CD4-positive, alpha-beta T cell (primary cell): ENCODE measurements at regions not wholly inside any gene's neighbourhood (a gene's known extent, or its start where the extent isn't known, plus 50 kb on each side); places are given as distances from the start of the nearest gene placed in this dataset.

Experiments
- ATAC-seq: fragments of 200-7000 bp; cut with Tn5 transposase; one replicate; pipeline ENCODE4 v1.10.0; 2022; ENCODE audit warnings: mild to moderate bottlenecking; ENCODE audit not compliant: poor library complexity
- CTCF ChIA-PET: fragments of 350-600 bp; sonication (Branson Sonifier 250); formaldehyde crosslinking; loops from one replicate; lab custom pipeline; 2021; ENCODE audit warnings: antibody characterized with exemption, inconsistent platforms; lab: Charles Lee
- POLR2A ChIA-PET: fragments of 350-600 bp; sonication (Branson Sonifier 250); formaldehyde crosslinking; loops from one replicate; lab custom pipeline; 2021; ENCODE audit warnings: antibody characterized with exemption, inconsistent platforms; lab: Charles Lee
- DNase-seq, 14 experiments: peaks; one replicate each; pipeline ENCODE4 v3.0.0-alpha.2; 2013 to 2020; ENCODE audit warnings: mixed read lengths in 2 of 14
- H3K27ac ChIP-seq, 2 donors: one replicate each; pipeline versions ENCODE4 v1.5.1 to v1.7.0; 2013; ENCODE audit warnings: low read length in 2 of 2, low read depth in 1 of 2, mild to moderate bottlenecking in 1 of 2
- H3K27me3 ChIP-seq, 2 experiments: 1 replicate in 1 of 2; 2 replicates in 1 of 2; pipeline versions ENCODE4 v1.6.1 to v1.7.0; 2013; ENCODE audit warnings: low read length in 2 of 2, control low read depth in 1 of 2, mild to moderate bottlenecking in 1 of 2, moderate library complexity in 1 of 2; ENCODE audit not compliant: insufficient read depth in 2 of 2, control insufficient read depth in 1 of 2
- H3K36me3 ChIP-seq: one replicate; pipeline ENCODE4 v1.6.1; 2013; ENCODE audit warnings: low read length, control low read depth; ENCODE audit not compliant: insufficient read depth
- H3K4me1 ChIP-seq: one replicate; pipeline ENCODE4 v1.6.1; 2013; ENCODE audit warnings: low read length, control low read depth; ENCODE audit not compliant: insufficient read depth
- H3K4me3 ChIP-seq: one replicate; pipeline ENCODE4 v1.5.1; 2013; ENCODE audit warnings: mild to moderate bottlenecking, low read length, moderate library complexity
- H3K9me3 ChIP-seq, 2 experiments: 1 replicate in 1 of 2; 2 replicates in 1 of 2; pipeline versions ENCODE4 v1.6.1 to v1.7.0; 2013; ENCODE audit warnings: low read length in 2 of 2, mild to moderate bottlenecking in 2 of 2, control low read depth in 1 of 2, moderate library complexity in 1 of 2; ENCODE audit not compliant: control insufficient read depth in 1 of 2, insufficient read depth in 1 of 2
- H3K27ac Mint-ChIP-seq: one replicate; pipeline ENCODE4 v1.8.0; 2020; ENCODE audit warnings: mixed read lengths
- H3K27me3 Mint-ChIP-seq: one replicate; pipeline ENCODE4 v1.8.0; 2021; ENCODE audit warnings: mixed read lengths
- H3K36me3 Mint-ChIP-seq: one replicate; pipeline ENCODE4 v1.8.0; 2021; ENCODE audit warnings: low read depth, mixed read lengths
- H3K4me1 Mint-ChIP-seq: one replicate; pipeline ENCODE4 v1.8.0; 2021; ENCODE audit warnings: low read depth, mixed read lengths
- H3K4me3 Mint-ChIP-seq: one replicate; pipeline ENCODE4 v1.8.0; 2020; ENCODE audit warnings: mild to moderate bottlenecking, mixed read lengths
- H3K9me3 Mint-ChIP-seq: one replicate; pipeline ENCODE4 v1.8.0; 2020; ENCODE audit warnings: mixed read lengths
- CTCF ChIP-seq: fragments of 200-600 bp; IDR thresholded peaks from one replicate; pipeline ENCODE4 v1.8.0; 2022; ENCODE audit warnings: antibody characterized with exemption, mild to moderate bottlenecking
- intact Hi-C, 2 experiments: fragments of 100-400 bp; cut with DNase I in 1 of 2; cut with micrococcal nuclease in 1 of 2; formaldehyde crosslinking; loops; one replicate each; pipeline versions ENCODE4 v1.15.1 to v1.9.0; 2023 to 2025; cut with DNase I, micrococcal nuclease

DNA sequence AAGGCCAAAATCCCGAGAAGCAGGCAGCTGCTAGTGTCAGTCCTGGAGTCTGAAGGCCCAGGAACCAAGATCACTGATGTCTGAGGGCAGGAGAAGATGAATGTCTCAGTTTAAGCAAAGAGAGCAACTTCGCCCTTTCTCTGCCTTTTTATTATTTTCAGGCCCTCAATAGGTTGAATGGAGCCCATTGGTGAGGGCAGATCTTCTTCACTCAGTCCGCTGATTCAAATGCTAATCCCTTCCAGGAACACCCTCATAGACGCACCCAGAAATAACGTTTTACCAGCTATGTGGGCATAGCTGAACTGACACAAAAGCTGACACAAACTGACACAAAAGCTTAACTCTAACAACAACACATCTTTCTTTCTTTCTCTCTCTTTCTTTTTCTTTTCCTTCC lies 78.0 kb upstream of the KCNJ3 start:
- ChIA-PET CTCF (no interaction called here), POLR2A (no interaction called here)
- Histone ChIP-seq H3K36me3 (no peaks in the 10 kb centered on the region), H3K9me3 (no peaks in the 10 kb centered on the region), H3K4me3 (no peak overlapping the region), H3K27me3 (no peaks in the 10 kb centered on the region), H3K27ac (no peak overlapping the region), H3K4me1 (no peaks in the 10 kb centered on the region)
- Mint-ChIP-seq H3K36me3 (no peaks in the 10 kb centered on the region), H3K27me3 (no peaks in the 10 kb centered on the region), H3K27ac (no peak overlapping the region), H3K9me3 (no peaks in the 10 kb centered on the region), H3K4me3 (no peak overlapping the region), H3K4me1 (no peaks in the 10 kb centered on the region)
- intact Hi-C loops, result no loop called here
- DNase-seq (no peak), ATAC-seq (no peak)
- no peak for TF ChIP-seq CTCF

DNA sequence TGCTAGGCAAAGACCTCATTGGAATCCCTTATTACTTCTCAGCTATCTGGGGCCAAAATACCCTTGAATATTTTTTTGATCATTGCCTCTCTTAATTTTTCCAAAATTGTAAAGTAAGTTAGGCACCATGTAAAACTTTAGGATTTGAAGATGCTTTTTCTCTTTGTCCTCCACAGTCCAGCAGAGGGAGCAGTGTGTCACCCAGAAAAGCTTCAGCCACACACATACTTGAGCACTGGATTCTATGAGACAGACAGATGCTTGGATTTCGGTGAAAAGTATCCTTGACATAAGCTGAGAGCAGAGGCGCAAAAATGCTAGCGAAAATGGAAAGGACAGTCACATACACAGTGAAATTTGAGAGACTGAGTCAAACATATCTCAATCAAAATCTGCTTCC lies 74.7 kb upstream of the KCNJ3 start:
- DNase-seq, result no peak
- Mint-ChIP-seq H3K9me3 (no peaks in the 10 kb centered on the region), H3K27me3 (no peaks in the 10 kb centered on the region), H3K36me3 (no peaks in the 10 kb centered on the region), H3K4me1 (no peaks in the 10 kb centered on the region), H3K4me3 (no peak overlapping the region), H3K27ac (no peak overlapping the region)
- ChIA-PET POLR2A (no interaction called here), CTCF (no interaction called here)
- no peaks in the 10 kb centered on the region for H3K36me3 ChIP-seq
- H3K27ac ChIP-seq, result no peak overlapping the region
- H3K27me3 ChIP-seq, result no peaks in the 10 kb centered on the region
- TF ChIP-seq CTCF, result no peak
- no peak overlapping the region for H3K4me3 ChIP-seq
- H3K4me1 ChIP-seq, result no peaks in the 10 kb centered on the region
- H3K9me3 ChIP-seq, result no peaks in the 10 kb centered on the region
- no peak for ATAC-seq
- intact Hi-C loops, result no loop called here

DNA sequence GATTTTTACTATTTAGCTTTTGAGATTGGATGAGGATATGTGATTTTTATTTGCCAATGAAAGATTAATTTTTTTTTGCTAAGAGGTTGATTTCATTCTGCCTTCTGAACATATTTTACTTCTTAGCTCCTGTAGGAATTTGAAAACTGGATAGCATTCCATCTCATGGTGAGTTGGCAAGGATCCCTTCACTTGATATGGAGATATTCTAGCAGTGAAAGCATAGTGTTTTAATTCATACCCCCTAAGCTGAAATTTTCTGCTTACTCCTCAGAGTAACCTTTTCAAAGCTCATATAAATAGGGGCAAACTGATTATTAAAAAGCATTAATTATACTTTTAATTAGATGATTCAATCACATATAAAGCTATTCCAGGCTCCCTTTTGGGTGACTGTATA lies 61.0 kb upstream of the KCNJ3 start:
- Histone ChIP-seq H3K9me3 (no peaks in the 10 kb centered on the region), H3K4me3 (no peak overlapping the region), H3K36me3 (no peaks in the 10 kb centered on the region), H3K27ac (no peak overlapping the region), H3K4me1 (no peaks in the 10 kb centered on the region), H3K27me3 (no peaks in the 10 kb centered on the region)
- intact Hi-C loops, result no loop called here
- POLR2A ChIA-PET, result no interaction called here
- Mint-ChIP-seq H3K27ac (no peak overlapping the region), H3K9me3 (peaks cover 1% of the 10 kb centered on the region), H3K36me3 (no peaks in the 10 kb centered on the region), H3K4me3 (no peak overlapping the region), H3K27me3 (no peaks in the 10 kb centered on the region), H3K4me1 (no peaks in the 10 kb centered on the region)
- CTCF ChIA-PET, result no interaction called here
- ATAC-seq (no peak), DNase-seq (no peak)
- TF ChIP-seq CTCF, result no peak
